Bronchial epithelial cell (primary cell): ENCODE measurements at regions not wholly inside any gene's neighbourhood (a gene's known extent, or its start where the extent isn't known, plus 50 kb on each side); places are given as distances from the start of the nearest gene placed in this dataset.
A peak's percentile ranks its signal among the peaks of the same experiment; 100 is the strongest.

Source experiments
- DNase-seq: peaks from one replicate; pipeline ENCODE4 v3.0.0-alpha.2; 2010; ENCODE audit warnings: low read depth
- FAIRE-seq: peaks from 2 replicates; lab custom pipeline; 2011; peaks lifted over from hg19 to GRCh38; lab: Jason Lieb, UNC
- H3K27me3 ChIP-seq: 2 replicates; pipeline ENCODE4 v1.5.1; 2011; ENCODE audit warnings: low read length; ENCODE audit not compliant: control insufficient read depth, insufficient read depth
- H3K36me3 ChIP-seq: 2 replicates; pipeline ENCODE4 v1.5.1; 2011; ENCODE audit warnings: low read length; ENCODE audit not compliant: control insufficient read depth, insufficient read depth
- H3K4me3 ChIP-seq: 2 replicates; pipeline ENCODE4 v1.5.1; 2011; ENCODE audit warnings: mild to moderate bottlenecking, low read depth, low read length, control low read depth
- TF ChIP-seq, protein P1 (sequence below): IDR thresholded peaks from 2 replicates; pipeline ENCODE4 v1.5.1; 2011; ENCODE audit warnings: mild to moderate bottlenecking, moderate library complexity, low read length, control low read depth, inconsistent platforms; ENCODE audit not compliant: insufficient read depth, severe bottlenecking

- DNase-seq (no peak), FAIRE-seq (no peak)
- Histone ChIP-seq H3K36me3 (no peaks in the 10 kb centered on the region), H3K4me3 (no peak overlapping the region), H3K27me3 (no peaks in the 10 kb centered on the region)
- TF ChIP-seq, protein P1, sequence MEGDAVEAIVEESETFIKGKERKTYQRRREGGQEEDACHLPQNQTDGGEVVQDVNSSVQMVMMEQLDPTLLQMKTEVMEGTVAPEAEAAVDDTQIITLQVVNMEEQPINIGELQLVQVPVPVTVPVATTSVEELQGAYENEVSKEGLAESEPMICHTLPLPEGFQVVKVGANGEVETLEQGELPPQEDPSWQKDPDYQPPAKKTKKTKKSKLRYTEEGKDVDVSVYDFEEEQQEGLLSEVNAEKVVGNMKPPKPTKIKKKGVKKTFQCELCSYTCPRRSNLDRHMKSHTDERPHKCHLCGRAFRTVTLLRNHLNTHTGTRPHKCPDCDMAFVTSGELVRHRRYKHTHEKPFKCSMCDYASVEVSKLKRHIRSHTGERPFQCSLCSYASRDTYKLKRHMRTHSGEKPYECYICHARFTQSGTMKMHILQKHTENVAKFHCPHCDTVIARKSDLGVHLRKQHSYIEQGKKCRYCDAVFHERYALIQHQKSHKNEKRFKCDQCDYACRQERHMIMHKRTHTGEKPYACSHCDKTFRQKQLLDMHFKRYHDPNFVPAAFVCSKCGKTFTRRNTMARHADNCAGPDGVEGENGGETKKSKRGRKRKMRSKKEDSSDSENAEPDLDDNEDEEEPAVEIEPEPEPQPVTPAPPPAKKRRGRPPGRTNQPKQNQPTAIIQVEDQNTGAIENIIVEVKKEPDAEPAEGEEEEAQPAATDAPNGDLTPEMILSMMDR: no peak
Observed at GRCh38 chr11:122268601-122269130, 152.7 kb upstream of the BLID start.

DNA sequence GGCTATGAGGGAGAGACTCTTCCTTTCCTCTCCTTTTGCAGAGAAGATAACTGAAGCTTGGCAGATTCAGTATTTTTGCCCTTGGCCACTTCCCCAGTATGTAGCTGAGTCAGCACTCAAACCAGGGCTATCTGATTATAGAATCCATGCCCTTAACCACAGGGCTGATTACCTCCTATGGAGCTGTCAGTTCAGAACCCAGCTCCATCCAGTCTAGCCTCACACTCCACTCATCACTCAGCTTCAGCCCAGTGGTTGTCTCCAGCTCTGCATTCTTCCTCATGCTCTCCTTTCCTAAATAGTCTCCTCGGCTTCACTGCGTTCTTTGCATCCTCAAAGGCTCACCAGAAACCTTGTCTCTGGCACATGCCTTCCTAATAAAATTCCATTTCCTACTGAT, 151.6 kb upstream of the BLID start:
- H3K27me3 ChIP-seq: no peaks in the 10 kb centered on the region
- TF ChIP-seq, protein P1: no peak
- no peaks in the 10 kb centered on the region for H3K36me3 ChIP-seq
- DNase-seq (no peak), FAIRE-seq (no peak)
- no peak overlapping the region for H3K4me3 ChIP-seq

GRCh38 chr11:122265981-122266380, 150.0 kb upstream of the BLID start:
- TF ChIP-seq, protein P1: no peak
- Histone ChIP-seq H3K36me3 (no peaks in the 10 kb centered on the region), H3K4me3 (no peak overlapping the region), H3K27me3 (no peaks in the 10 kb centered on the region)
- FAIRE-seq: no peak
- no peak for DNase-seq

- no peak overlapping the region for H3K4me3 ChIP-seq
- FAIRE-seq (no peak), DNase-seq (no peak)
- TF ChIP-seq, protein P1: no peak
- H3K36me3 ChIP-seq: no peaks in the 10 kb centered on the region
- no peaks in the 10 kb centered on the region for H3K27me3 ChIP-seq
Observed at GRCh38 chr11:122264121-122264520, 148.1 kb upstream of the BLID start.

DNA sequence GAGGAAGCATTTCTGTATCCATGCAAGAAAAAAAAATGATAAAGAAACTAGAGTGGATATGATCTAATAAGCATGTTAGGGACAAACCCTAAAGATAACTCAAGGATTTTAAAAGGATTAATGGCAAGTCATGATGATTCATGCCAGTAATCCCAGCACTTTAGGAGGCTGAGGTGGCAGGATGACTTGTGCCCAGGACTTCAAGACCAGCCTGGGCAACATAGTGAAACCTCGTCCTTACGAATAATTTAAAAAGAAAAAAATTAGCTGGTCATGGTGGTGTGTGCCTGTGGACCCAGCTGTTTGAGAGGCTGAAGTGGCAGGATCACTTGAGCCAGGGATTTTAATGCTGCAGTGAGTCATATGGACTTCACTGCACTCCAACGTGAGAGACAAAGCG, 145.5 kb upstream of the BLID start:
- FAIRE-seq (no peak), DNase-seq (peak; percentile 71)
- Histone ChIP-seq H3K36me3 (no peaks in the 10 kb centered on the region), H3K4me3 (no peak overlapping the region), H3K27me3 (no peaks in the 10 kb centered on the region)
- TF ChIP-seq, protein P1: no peak

DNA sequence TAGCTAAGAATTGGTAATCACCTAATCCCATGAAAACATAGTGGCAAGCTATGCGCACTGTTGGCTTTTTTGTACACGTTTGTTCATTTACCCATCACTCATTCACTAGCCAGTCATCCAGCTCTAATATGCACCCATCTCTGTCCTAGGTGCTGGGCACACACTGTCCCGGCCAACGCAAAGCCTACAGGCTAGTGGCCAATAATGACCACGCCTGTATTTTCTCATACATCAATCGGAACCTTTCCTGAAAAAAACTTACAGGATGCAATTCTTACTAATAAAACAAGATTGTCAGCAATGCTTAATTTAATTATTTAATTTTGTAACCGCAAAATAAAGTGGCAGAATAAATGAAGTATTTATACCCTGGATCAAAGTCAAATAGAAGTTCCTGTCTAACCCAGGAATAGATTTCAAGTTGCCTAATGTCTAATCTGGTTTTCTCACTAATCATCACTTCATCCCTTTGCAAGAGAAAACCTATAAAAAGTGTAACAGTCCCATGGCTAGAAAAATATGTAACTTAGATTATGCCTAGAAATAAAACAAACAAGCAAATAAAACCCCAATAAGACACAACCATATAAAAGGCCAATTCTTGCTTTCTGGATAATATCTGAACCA, 143.3 kb upstream of the BLID start:
- no peak for FAIRE-seq
- TF ChIP-seq, protein P1: no peak
- H3K27me3 ChIP-seq: no peaks in the 10 kb centered on the region
- DNase-seq: no peak
- H3K36me3 ChIP-seq: no peaks in the 10 kb centered on the region
- no peak overlapping the region for H3K4me3 ChIP-seq
